Suprapubic skin (tissue), 3 donors: ENCODE measurements at regions not wholly inside any gene's neighbourhood (a gene's known extent, or its start where the extent isn't known, plus 50 kb on each side); places are given as distances from the start of the nearest gene placed in this dataset.

Experiments used
- POLR2A ChIP-seq, 2 donors: fragments of 450-650 bp; IDR thresholded peaks; one replicate each; pipeline ENCODE4 v1.6.1; 2017; ENCODE audit warnings: antibody characterized with exemption in 2 of 2, mild to moderate bottlenecking in 2 of 2, moderate library complexity in 2 of 2
- TF ChIP-seq, protein P1 (sequence below), 2 donors: fragments of 200-600 bp in 1 of 2; fragments of 450-650 bp in 1 of 2; sonication (generic) in 1 of 2; IDR thresholded peaks; one replicate each; pipeline ENCODE4 v1.5.1; 2016 to 2019; ENCODE audit warnings: antibody characterized with exemption in 2 of 2, mild to moderate bottlenecking in 1 of 2, moderate library complexity in 1 of 2

- TF ChIP-seq, protein P1, sequence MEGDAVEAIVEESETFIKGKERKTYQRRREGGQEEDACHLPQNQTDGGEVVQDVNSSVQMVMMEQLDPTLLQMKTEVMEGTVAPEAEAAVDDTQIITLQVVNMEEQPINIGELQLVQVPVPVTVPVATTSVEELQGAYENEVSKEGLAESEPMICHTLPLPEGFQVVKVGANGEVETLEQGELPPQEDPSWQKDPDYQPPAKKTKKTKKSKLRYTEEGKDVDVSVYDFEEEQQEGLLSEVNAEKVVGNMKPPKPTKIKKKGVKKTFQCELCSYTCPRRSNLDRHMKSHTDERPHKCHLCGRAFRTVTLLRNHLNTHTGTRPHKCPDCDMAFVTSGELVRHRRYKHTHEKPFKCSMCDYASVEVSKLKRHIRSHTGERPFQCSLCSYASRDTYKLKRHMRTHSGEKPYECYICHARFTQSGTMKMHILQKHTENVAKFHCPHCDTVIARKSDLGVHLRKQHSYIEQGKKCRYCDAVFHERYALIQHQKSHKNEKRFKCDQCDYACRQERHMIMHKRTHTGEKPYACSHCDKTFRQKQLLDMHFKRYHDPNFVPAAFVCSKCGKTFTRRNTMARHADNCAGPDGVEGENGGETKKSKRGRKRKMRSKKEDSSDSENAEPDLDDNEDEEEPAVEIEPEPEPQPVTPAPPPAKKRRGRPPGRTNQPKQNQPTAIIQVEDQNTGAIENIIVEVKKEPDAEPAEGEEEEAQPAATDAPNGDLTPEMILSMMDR (IDR thresholded peaks at IDR 0.05), result no peak
- TF ChIP-seq POLR2A (IDR thresholded peaks at IDR 0.05), result no peak
Observed at GRCh38 chr3:184647405-184647936, 64.4 kb downstream of the MAGEF1 start.
